GM12891 (cell line): ENCODE measurements at regions not wholly inside any gene's neighbourhood (a gene's known extent, or its start where the extent isn't known, plus 50 kb on each side); places are given as distances from the start of the nearest gene placed in this dataset.

Source experiments
- POLR2A ChIP-seq: IDR thresholded peaks from 2 replicates; pipeline ENCODE4 v1.6.1; 2011; ENCODE audit warnings: low read depth, low read length, control low read depth
- POLR2AphosphoS5 ChIP-seq: IDR thresholded peaks from 2 replicates; pipeline ENCODE4 v1.6.1; 2011; ENCODE audit warnings: low read depth, low read length, control low read depth
- SPI1 ChIP-seq: IDR thresholded peaks from 2 replicates; pipeline ENCODE4 v1.6.1; 2011; ENCODE audit warnings: low read depth, low read length, control low read depth
- TAF1 ChIP-seq: IDR thresholded peaks from 2 replicates; pipeline ENCODE4 v1.6.1; 2011; ENCODE audit warnings: low read depth, low read length, control low read depth

DNA sequence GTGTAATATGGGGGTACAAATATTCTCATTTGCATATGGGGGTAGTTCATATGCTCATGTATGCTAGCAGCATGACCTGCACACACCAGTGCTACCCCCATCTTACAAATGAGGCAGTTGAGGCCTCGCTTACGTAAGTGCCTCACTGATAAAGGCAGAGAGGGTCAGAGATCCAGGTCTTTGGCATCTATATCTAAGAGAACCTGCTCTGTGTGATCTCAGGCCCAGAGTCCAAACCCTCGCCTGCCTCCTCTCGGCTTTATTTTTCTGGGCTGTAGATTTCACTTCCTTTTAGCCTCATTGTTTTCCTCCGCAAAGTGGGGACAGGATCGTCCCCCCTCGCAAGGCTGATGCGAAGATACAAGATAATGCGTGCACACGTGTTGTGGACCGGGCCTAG lies 325.2 kb downstream of the MN1 start:
- TF ChIP-seq POLR2A, result no peak
- TF ChIP-seq POLR2AphosphoS5, result no peak
- TF ChIP-seq TAF1, result no peak
- no peak for TF ChIP-seq SPI1
